Activated naive CD4-positive, alpha-beta T cell treated with anti-CD3 and anti-CD28 coated beads, Interleukin-2, amount 50 U/mL, for 16 hours (primary cell): ENCODE measurements at regions not wholly inside any gene's neighbourhood (a gene's known extent, or its start where the extent isn't known, plus 50 kb on each side); places are given as distances from the start of the nearest gene placed in this dataset.

Source experiments
- DNase-seq: peaks from one replicate; pipeline ENCODE4 v3.0.0-alpha.2; 2020

- DNase-seq, result no peak
Observed at GRCh38 chr3:102258666-102259227, 176.1 kb upstream of the ZPLD1 start.

- DNase-seq, result no peak
Observed at GRCh38 chr3:102259663-102260062, 175.2 kb upstream of the ZPLD1 start.

- no peak for DNase-seq
Observed at GRCh38 chr3:102265720-102266119, 169.1 kb upstream of the ZPLD1 start.

GRCh38 chr3:102269406-102269805, 165.4 kb upstream of the ZPLD1 start:
- DNase-seq, result no peak

GRCh38 chr3:102290241-102290640, 144.6 kb upstream of the ZPLD1 start:
- no peak for DNase-seq

- no peak for DNase-seq
Observed at GRCh38 chr3:102295756-102296155, 139.1 kb upstream of the ZPLD1 start.

GRCh38 chr3:102297072-102297658, 137.7 kb upstream of the ZPLD1 start:
- DNase-seq, result no peak

- no peak for DNase-seq
Observed at GRCh38 chr3:102299125-102299877, 135.5 kb upstream of the ZPLD1 start.

- no peak for DNase-seq
Observed at GRCh38 chr3:102301155-102301880, 133.5 kb upstream of the ZPLD1 start.

GRCh38 chr3:102302020-102302419, 132.8 kb upstream of the ZPLD1 start:
- DNase-seq, result no peak

- no peak for DNase-seq
Observed at GRCh38 chr3:102304550-102304949, 130.3 kb upstream of the ZPLD1 start.

GRCh38 chr3:102307442-102307841, 127.4 kb upstream of the ZPLD1 start:
- no peak for DNase-seq

- DNase-seq, result no peak
Observed at GRCh38 chr3:102329066-102329465, 105.7 kb upstream of the ZPLD1 start.

- DNase-seq, result no peak
Observed at GRCh38 chr3:102329561-102329960, 105.3 kb upstream of the ZPLD1 start.

- no peak for DNase-seq
Observed at GRCh38 chr3:102332205-102332604, 102.6 kb upstream of the ZPLD1 start.

- no peak for DNase-seq
Observed at GRCh38 chr3:102332934-102333333, 101.9 kb upstream of the ZPLD1 start.

- DNase-seq, result no peak
Observed at GRCh38 chr3:102336130-102336529, 98.7 kb upstream of the ZPLD1 start.

GRCh38 chr3:102339671-102340070, 95.1 kb upstream of the ZPLD1 start:
- no peak for DNase-seq

- DNase-seq, result no peak
Observed at GRCh38 chr3:102346897-102347296, 87.9 kb upstream of the ZPLD1 start.

GRCh38 chr3:102348904-102349303, 85.9 kb upstream of the ZPLD1 start:
- DNase-seq, result no peak

GRCh38 chr3:102353148-102353547, 81.7 kb upstream of the ZPLD1 start:
- no peak for DNase-seq

GRCh38 chr3:102353805-102354204, 81.0 kb upstream of the ZPLD1 start:
- DNase-seq, result no peak

- no peak for DNase-seq
Observed at GRCh38 chr3:102354818-102355515, 79.8 kb upstream of the ZPLD1 start.
